SW 1271 (cell line): ENCODE measurements at regions not wholly inside any gene's neighbourhood (a gene's known extent, or its start where the extent isn't known, plus 50 kb on each side); places are given as distances from the start of the nearest gene placed in this dataset.
"Not testable (repeated sequence)": the region's sequence is repeated elsewhere in the genome, so short reads cannot be mapped to it uniquely, and the experiment has no call there.

Source experiments
- DNase-seq, 2 experiments: peaks; one replicate each; lab custom pipeline; 2025; lab: John Stamatoyannopoulos, UW

DNA sequence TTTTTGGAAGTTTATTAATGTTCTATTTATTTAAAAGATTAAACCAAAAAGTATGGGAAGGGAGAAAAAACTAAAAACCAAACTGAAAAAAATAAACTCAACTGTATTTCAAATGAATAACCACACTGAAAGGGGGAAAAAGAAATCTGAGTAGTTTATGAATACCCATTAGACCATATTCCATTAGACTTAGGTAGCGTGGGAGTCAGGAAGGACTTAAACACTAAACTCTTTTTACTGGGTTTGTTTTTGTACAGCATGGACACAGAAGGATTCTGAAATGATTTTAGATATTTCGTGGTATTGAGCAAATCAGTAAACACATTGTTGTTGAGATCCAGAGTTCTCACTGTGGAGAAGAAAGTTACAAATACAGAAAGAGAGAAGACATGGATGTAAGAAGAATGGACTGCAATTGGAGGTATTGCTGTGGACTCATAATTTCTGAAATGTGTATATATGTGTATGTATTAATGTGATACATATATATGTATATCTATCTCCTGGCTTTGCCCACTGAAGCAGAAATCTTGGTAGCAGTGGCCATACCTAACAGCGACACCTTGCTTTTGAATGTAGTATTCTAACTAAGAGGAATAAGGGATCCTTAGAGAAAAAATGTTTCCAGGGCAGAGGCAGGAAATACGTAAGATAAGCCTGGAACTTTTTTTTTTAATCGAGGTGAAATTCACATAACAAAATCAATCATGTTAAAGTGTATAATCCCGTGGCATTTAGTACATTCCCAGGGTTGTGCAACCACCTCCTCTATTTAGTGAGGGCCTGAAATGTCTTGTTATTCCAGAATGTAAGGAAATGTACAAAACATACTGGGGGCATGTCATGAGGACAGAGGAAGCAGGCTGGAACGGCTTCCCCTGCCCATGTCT is 228.8 kb downstream of the SMARCA2 start:
- DNase-seq: no peak

GRCh38 chr9:2247340-2247739 is 232.2 kb downstream of the SMARCA2 start:
- DNase-seq: no peak

DNA sequence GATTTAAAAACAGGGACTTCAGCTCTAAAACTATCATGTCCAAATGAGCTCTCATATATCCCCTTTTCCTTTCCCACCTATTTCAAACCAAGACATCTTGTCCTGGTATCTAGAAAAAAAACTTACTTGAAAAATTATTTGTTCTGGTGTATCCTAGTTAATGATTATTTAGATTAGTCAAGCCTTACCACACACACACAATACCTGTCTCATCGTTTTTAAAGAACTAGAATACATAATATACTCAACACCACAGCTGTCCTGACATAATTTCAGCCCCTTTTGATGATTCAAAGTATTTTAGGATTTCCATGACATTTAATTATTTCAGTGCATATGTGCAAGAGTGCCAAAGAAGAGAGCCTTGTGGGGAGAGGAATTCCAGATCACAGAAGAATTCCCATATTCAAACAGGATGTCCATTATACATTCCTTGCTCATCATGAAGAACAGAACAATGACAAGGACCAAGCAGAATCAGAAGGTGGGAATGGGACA is 233.7 kb downstream of the SMARCA2 start:
- no peak for DNase-seq

- DNase-seq: no peak
Observed at GRCh38 chr9:2253636-2254580, 238.8 kb downstream of the SMARCA2 start.

- DNase-seq: no peak
Observed at GRCh38 chr9:2255128-2255527, 240.0 kb downstream of the SMARCA2 start.

DNA sequence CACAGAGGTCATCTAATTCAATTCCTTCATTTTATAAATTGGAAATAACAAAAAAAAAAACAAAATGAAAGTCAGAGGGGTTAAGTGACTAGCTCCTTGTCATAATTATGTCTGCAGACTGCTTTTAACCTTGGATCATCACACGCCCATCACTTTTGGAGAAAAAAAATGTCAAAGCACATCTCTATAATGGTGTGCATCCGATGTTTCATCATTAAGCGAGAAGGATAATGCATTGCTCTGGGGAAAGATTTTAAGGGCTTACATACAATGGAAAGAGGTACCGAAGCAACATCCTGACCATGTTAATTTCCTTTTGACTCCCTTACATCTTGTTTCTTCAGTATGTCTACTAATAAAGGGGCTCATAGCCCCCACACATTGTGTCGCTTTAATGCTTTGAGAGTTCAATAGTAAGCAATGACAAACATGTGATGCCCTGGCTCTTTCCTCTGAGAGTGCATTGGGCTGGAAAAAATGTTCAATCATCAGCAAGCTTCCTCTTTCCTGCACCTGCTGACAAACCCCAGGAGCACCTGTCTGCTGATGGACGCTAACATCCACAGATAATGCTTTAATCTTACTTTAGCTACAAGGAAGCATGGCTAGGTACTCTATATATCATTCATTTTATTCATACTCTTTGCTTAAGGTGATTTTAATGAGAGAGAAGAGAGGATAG is 242.2 kb downstream of the SMARCA2 start:
- no peak for DNase-seq

GRCh38 chr9:2260417-2261306 is 245.5 kb downstream of the SMARCA2 start:
- no peak for DNase-seq

DNA sequence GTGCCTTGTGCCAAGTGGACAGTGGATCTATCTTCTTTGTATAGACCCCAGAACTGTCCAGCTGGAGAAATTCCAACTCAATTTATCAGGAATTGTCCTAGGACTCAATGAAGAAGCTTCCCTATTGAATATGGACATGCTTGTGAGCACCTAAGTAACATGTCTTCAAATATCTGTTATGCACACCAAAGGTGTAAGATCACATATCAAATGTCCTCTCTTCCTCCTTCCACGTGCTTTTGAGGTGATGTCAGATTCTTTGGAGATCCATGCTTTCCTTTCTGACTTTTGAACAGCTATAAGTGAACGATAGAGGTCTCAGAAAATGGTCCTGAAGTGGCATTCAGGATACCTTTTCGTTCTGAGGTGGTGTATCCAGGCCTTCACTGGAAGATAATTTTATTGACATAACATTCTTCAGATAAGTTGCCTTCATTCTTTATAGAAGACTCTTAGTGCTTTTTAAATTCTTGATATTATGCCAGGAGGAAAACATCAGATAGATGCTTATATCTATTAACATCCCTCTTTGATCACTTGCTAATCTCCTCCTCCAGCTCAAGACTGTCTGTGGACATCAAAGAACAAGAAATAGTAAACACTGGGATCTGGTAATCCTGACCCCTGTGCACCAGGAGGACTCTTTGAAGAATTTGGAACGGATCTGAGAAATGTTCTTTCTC is 246.4 kb downstream of the SMARCA2 start:
- DNase-seq: no peak

DNA sequence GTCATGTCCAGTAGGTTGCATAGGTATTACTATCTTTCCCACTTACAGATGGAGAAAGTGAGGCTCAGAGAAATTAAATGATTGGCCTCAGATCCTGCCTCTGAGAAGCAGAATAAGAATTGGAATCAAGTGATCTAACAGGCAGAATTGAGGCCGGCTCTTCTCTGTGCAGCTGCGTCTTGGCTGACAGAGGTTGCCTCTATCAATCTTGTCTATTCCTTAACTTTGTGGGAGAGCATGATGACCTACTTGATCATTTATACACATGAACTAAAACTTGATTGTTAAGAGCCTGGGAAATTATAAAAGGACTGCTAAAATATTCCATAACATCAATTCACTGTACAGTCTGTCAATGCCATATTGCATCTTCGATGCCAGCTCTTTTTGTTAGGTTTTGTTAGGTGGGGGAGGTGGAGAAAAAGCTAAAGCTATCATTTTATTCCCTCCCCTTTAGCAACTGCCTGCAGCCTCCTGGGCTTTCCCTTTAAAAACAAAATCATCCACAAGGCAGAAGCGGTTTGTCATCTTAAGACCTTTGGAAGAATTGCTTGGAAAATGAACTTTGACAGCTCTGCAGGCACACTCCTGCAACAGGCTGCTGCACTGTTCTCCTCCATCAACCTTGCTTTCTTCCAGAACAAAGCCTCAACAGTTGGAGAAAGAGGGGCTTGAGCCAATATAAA is 247.4 kb downstream of the SMARCA2 start:
- DNase-seq: no peak

DNA sequence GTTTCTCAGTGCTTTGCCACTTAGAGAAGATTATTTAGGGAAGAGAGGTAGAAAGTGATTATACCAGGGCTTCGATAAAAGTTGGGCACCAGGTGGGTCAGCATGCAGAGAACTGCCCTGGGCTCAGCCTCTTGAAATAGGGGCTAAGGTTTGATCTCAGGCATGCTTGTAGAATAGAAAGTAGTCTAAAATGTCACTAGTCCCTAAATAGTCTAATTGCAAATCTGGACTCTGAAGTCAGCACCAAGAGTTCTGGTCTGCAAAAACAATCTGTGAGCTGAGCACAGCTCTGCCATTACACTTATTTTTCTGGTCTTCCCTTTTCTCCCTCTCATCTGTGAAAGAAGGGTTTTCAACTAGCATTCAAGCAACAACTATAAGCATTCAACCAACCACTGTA is 248.0 kb downstream of the SMARCA2 start:
- DNase-seq: no peak

DNA sequence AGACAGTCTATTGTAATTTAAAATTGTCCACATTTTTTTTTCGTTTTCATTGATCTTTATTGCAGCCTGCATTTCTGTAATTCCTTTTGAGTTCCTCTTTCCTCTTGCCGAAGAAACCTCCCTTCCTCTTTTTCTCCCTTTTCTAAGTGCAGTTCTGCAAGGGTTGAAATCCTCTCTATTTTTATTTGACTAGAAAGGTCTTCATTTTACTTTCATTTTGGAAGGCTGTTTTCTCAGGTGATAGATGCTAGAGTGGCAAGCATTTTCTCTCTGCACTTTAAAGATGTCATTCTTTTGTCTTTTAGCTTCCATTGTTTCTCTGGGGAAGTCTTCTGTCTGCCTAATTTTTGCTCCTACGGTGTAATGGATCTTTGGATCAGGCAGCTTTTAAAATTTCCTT is 248.5 kb downstream of the SMARCA2 start:
- DNase-seq: no peak

DNA sequence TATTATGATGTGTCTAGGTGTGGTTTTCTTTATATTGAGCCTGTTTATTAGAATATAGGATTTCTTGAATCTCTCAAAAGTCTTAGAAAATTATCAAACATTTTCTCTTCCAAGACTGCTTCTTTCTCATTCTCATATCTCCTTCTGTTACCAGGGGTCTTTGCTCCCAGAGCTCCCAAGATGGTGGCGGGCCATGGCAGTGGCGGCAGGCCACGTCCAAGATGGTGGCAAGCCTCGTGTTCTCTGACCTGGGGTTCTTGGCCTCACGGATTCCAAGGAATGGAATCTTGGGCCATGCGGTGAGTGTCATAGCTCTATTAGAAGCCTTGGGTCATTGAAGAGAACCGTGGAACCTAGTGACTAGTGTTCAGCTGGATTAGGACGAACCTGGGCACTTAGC is 248.9 kb downstream of the SMARCA2 start:
- DNase-seq: no peak

- DNase-seq: no peak
Observed at GRCh38 chr9:2267181-2267745, 252.1 kb downstream of the SMARCA2 start.

DNA sequence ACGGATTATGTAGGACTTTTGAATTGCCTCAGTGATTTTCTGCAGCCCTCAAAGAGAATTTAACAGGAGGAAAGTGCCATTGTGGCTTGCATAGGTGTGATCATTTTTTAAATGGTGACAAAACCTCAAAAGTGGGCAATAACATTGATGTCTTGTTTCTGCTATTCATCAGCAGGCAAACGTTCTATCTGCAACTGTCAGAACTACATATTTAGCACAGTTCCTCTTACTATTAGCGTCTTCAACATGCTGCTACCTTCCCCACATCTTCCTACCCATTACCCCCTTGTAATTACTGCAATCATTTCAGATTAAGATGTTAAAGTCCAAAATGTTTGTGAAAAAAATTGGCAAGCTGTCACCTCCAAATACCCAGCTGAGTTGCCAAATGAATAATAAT is 254.6 kb downstream of the SMARCA2 start:
- no peak for DNase-seq

DNA sequence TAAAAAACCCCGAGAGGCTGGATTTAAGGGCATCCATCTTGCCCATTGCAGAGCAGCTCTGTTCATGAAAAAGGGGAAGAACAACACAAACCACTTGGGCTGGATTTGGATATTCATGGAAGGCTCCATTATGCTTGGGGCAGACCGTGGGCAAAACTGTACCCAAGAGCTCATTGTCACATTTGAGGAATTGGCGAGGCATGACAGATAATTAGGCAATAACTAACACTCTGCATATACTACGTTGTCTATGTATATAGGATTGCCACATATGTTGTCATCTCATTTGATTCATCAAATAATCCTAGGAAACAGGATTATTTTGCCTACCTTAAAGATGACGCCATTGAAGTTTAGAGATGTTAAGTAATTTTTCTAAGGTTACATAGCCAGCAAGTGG is 255.4 kb downstream of the SMARCA2 start:
- DNase-seq: no peak

DNA sequence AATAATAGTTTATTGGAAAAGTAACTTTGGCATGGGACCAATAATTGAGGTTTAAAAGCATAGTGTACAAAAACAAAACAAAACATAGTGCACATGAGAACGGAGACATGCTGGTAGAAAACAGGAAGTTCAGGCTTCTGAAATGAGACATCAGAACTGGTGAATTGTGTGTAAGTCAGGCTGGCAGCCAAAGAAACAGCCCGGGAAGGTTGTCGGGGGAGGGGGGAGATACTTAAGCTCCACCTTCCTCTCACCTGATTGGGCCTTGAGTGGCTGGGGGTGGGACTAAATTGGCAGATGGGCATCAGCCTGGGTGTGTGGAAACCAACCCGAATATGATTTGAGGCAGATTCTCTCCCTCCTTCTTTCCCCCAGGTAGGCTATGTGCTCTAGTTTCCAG is 256.3 kb downstream of the SMARCA2 start:
- DNase-seq: no peak

GRCh38 chr9:2274762-2275161 is 259.6 kb downstream of the SMARCA2 start:
- DNase-seq: no peak

DNA sequence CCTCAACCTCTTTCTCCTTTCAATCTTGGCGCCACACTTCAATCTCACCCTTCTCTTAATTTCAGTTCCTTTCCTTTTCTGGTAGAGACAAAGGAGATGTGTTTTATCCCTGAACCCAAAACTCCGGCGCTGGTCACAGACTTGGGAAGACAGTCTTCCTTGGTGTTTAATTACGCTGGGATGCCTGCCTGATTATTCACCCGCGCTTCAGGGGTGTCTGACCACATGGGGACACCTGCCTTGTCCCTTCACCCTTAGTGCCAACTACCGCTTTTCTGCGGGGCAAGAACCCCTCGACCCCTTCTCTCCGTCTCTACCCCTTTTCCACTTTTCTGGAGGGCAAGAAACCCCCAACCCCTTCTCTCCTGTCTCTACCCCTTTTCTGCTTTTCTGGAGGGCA is 261.1 kb downstream of the SMARCA2 start:
- DNase-seq: no peak

DNA sequence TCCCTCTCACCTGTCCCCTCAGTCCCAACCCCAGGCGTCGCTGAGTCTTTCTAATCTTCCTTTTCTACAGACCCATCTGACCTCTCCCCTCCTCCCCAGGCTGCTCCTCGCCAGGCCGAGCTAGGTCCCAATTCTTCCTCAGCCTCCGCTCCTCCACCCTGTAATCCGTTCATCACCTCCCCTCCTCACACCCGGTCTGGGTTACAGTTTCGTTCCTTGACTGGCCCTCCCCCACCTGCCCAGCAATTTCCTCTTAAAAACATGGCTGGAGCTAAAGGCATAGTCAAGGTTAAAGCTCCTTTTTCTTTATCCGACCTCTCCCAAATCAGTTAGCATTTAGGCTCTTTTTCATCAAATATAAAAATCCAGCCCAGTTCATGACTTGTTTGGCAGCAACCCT is 262.0 kb downstream of the SMARCA2 start:
- not testable (repeated sequence) for DNase-seq

GRCh38 chr9:2277644-2278043 is 262.5 kb downstream of the SMARCA2 start:
- not testable (repeated sequence) for DNase-seq
